ENCODE measurements at regions not wholly inside any gene's neighbourhood (a gene's known extent, or its start where the extent isn't known, plus 50 kb on each side); places are given as distances from the start of the nearest gene placed in this dataset.

- no peak for TF ChIP-seq CTCF (IDR thresholded peaks at IDR 0.05 in 4 of 5, conservative IDR thresholded peaks at IDR 0.05 in 1 of 5)
- TF ChIP-seq POLR2A (IDR thresholded peaks at IDR 0.05), result no peak
Observed at GRCh38 chr6:165900970-165901369, 237.9 kb upstream of the PDE10A start.

All from gastrocnemius medialis (tissue), 4 donors.